GM12878 (cell line): ENCODE measurements at regions not wholly inside any gene's neighbourhood (a gene's known extent, or its start where the extent isn't known, plus 50 kb on each side); places are given as distances from the start of the nearest gene placed in this dataset.

ENCODE experiments used
- ATAC-seq: fragments of 200-7000 bp; cut with Tn5 transposase; 3 replicates; pipeline ENCODE4 v1.9.1; 2020; ENCODE audit warnings: mild to moderate bottlenecking, moderate library complexity
- BruUV-seq: library from RNA; stranded (reverse); fragments of 400-500 nt; replicated peaks from 2 replicates; lab custom pipeline; 2021; lab: Mats Ljungman, UMichigan
- CTCF ChIA-PET: fragments of 300-600 bp; sonication (Branson Sonifier 250); formaldehyde crosslinking; extraction: SDS; loops from one replicate; lab custom pipeline; 2021; ENCODE audit warnings: inconsistent platforms; lab: Yijun Ruan, JAX
- POLR2A ChIA-PET: fragments of 350-600 bp; formaldehyde crosslinking; extraction: SDS; loops from one replicate; lab custom pipeline; 2021; ENCODE audit warnings: inconsistent platforms; lab: Charles Lee
- RAD21 ChIA-PET: fragments of 300-600 bp; sonication (Branson Sonifier 250); formaldehyde crosslinking; loops from one replicate; lab custom pipeline; 2023; ENCODE audit warnings: antibody characterized with exemption; ENCODE audit not compliant: unreplicated experiment; lab: Charles Lee
- SMC1A ChIA-PET: fragments of 300-600 bp; sonication (Branson Sonifier 250); formaldehyde crosslinking; loops from one replicate; lab custom pipeline; 2023; ENCODE audit not compliant: unreplicated experiment, uncharacterized antibody; lab: Charles Lee
- DNase-seq: peaks from one replicate; pipeline ENCODE4 v3.0.0-alpha.2; 2011; ENCODE audit warnings: low read depth, low spot score
- FAIRE-seq: peaks from 3 replicates; lab custom pipeline; 2011; peaks lifted over from hg19 to GRCh38; lab: Jason Lieb, UNC
- H2AFZ ChIP-seq: 2 replicates; pipeline ENCODE4 v1.6.0; 2011; ENCODE audit warnings: low read depth, low read length, control low read depth; ENCODE audit not compliant: control insufficient read depth
- H3K27ac ChIP-seq: 2 replicates; pipeline ENCODE4 v1.5.1; 2011; ENCODE audit warnings: control low read depth; ENCODE audit not compliant: control insufficient read depth, insufficient read depth
- H3K27me3 ChIP-seq, 2 experiments: replicated peaks in 1 of 2; 2 replicates each; pipeline versions ENCODE4 v1.6.0 to v1.6.1; 2011; ENCODE audit warnings: low read length in 1 of 2; ENCODE audit not compliant: control insufficient read depth in 2 of 2, insufficient read depth in 2 of 2
- H3K36me3 ChIP-seq, 2 experiments: 2 replicates each; pipeline ENCODE4 v1.5.1; 2011; ENCODE audit warnings: low read length in 1 of 2; ENCODE audit not compliant: control insufficient read depth in 2 of 2, insufficient read depth in 2 of 2
- H3K4me1 ChIP-seq: 2 replicates; pipeline ENCODE4 v1.6.1; 2011; ENCODE audit warnings: mild to moderate bottlenecking, low read length, moderate library complexity, mixed read lengths; ENCODE audit not compliant: control insufficient read depth, insufficient read depth
- H3K4me2 ChIP-seq: 2 replicates; pipeline ENCODE4 v1.6.0; 2011; ENCODE audit warnings: control low read depth; ENCODE audit not compliant: control insufficient read depth, insufficient read depth
- H3K4me3 ChIP-seq: fragments of 200-600 bp; sonication (generic); 2 replicates; pipeline ENCODE4 v1.5.1; 2016
- H3K79me2 ChIP-seq: 2 replicates; pipeline ENCODE4 v1.6.0; 2011; ENCODE audit warnings: low read length; ENCODE audit not compliant: control insufficient read depth, insufficient read depth
- H3K9ac ChIP-seq: 2 replicates; pipeline ENCODE4 v1.8.0; 2011; ENCODE audit warnings: low read length, control low read depth, mixed read lengths; ENCODE audit not compliant: control insufficient read depth, insufficient read depth
- H3K9me3 ChIP-seq: replicated peaks from 3 replicates; pipeline ENCODE4 v1.5.1; 2011; ENCODE audit warnings: mild to moderate bottlenecking, low read length; ENCODE audit not compliant: control insufficient read depth, insufficient read depth
- H4K20me1 ChIP-seq: 2 replicates; pipeline ENCODE4 v1.6.0; 2011; ENCODE audit not compliant: control insufficient read depth, insufficient read depth
- CBX3 ChIP-seq: fragments of 200-600 bp; sonication (generic); IDR thresholded peaks from 2 replicates; pipeline ENCODE4 v1.6.1; 2016; ENCODE audit warnings: low read depth, borderline replicate concordance
- CHD1 ChIP-seq: IDR thresholded peaks from 2 replicates; pipeline ENCODE4 v1.6.1; 2012; ENCODE audit warnings: low read depth, low read length, improper control_type of control experiment
- EGR1 ChIP-seq, 2 experiments: IDR thresholded peaks; 1 replicate in 1 of 2; 2 replicates in 1 of 2; pipeline ENCODE4 v1.6.1; 2011 to 2012; ENCODE audit warnings: low read depth in 2 of 2, low read length in 2 of 2, borderline replicate concordance in 1 of 2, mild to moderate bottlenecking in 1 of 2, moderate library complexity in 1 of 2
- EP300 ChIP-seq, 2 experiments: fragments of 150-350 bp in 1 of 2; IDR thresholded peaks; 2 replicates each; pipeline ENCODE4 v1.6.1; 2011 to 2012; ENCODE audit warnings: low read depth in 2 of 2, low read length in 2 of 2, borderline replicate concordance in 1 of 2, improper control_type of control experiment in 1 of 2, inconsistent platforms in 1 of 2; ENCODE audit not compliant: control insufficient read depth in 1 of 2
- HDGF ChIP-seq: fragments of 450-650 bp; IDR thresholded peaks from 2 replicates; pipeline ENCODE4 v1.6.1; 2016; ENCODE audit warnings: antibody characterized with exemption
- IRF4 ChIP-seq: IDR thresholded peaks from 2 replicates; pipeline ENCODE4 v1.6.1; 2011; ENCODE audit warnings: low read depth, low read length
- MEF2A ChIP-seq: IDR thresholded peaks from 2 replicates; pipeline ENCODE4 v1.6.1; 2011; ENCODE audit warnings: low read depth, mild to moderate bottlenecking, low read length, moderate library complexity; ENCODE audit not compliant: insufficient read depth
- PML ChIP-seq: IDR thresholded peaks from 2 replicates; pipeline ENCODE4 v1.6.1; 2012; ENCODE audit warnings: low read length, inconsistent platforms
- RAD51 ChIP-seq: fragments of 450-650 bp; IDR thresholded peaks from 2 replicates; pipeline ENCODE4 v1.6.1; 2016; ENCODE audit warnings: moderate library complexity, mild to moderate bottlenecking, inconsistent platforms
- STAT3 ChIP-seq: IDR thresholded peaks from 2 replicates; pipeline ENCODE4 v1.6.1; 2011; ENCODE audit warnings: low read depth, low read length, improper control_type of control experiment
- YY1 ChIP-seq: IDR thresholded peaks from 2 replicates; pipeline ENCODE4 v1.6.1; 2011; ENCODE audit warnings: low read depth, mild to moderate bottlenecking, low read length
- ZNF207 ChIP-seq: fragments of 450-650 bp; IDR thresholded peaks from 2 replicates; pipeline ENCODE4 v1.6.1; 2014; ENCODE audit warnings: antibody characterized with exemption, mild to moderate bottlenecking, borderline replicate concordance
- ZNF622 ChIP-seq: fragments of 450-650 bp; IDR thresholded peaks from 2 replicates; pipeline ENCODE4 v1.6.1; 2017; ENCODE audit warnings: mild to moderate bottlenecking, inconsistent platforms
- WGBS: methylation state at CpG from one replicate; pipeline ENCODE4 v1.1.6; 2016; ENCODE audit warnings: low lambda C conversion rate; ENCODE audit not compliant: insufficient replicate concordance, insufficient coverage; ENCODE audit errors: missing lambda C conversion rate; 5-methylcytosine and 5-hydroxymethylcytosine counted together
- in situ Hi-C: fragments of 300-500 bp; cut with MboI; formaldehyde crosslinking; loops from 9 replicates; pipeline ENCODE4 v1.14.3; 2018; ENCODE audit warnings: mixed read lengths
- intact Hi-C: fragments of 100-400 bp; cut with micrococcal nuclease; formaldehyde crosslinking; loops from one replicate; pipeline ENCODE4 v1.14.2; 2022; ENCODE audit not compliant: unreplicated experiment
- TF ChIP-seq, protein P1 (sequence below): fragments of 450-650 bp; IDR thresholded peaks from 2 replicates; pipeline ENCODE4 v1.6.1; 2017; ENCODE audit warnings: mild to moderate bottlenecking, moderate library complexity
- TF ChIP-seq, protein P2 (sequence below): fragments of 450-650 bp; formaldehyde crosslinking; IDR thresholded peaks from 2 replicates; pipeline ENCODE4 v1.4.0; 2022; ENCODE audit warnings: mild to moderate bottlenecking, moderate library complexity

DNA sequence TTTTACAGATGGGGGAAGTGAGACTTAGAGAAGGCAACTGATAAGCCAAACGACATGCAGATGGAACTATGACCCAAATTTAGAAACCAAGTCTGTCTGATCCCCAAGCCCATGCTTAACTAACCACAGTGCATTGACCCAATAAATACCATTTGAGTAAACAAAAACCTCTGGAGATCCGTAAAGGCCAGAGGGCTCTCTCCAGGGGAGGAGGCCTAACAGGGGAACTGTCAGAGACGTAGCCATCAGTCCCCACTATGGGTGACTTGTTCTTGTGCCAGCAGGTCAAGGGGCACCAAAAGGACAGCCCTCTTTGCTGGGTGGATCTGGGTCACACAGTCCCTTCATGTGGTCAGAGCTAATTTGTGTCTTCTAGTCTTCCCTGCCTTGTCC lies 420.2 kb downstream of the BCOR start:
- no peak overlapping the region for H3K9ac ChIP-seq
- DNase-seq (no peak), ATAC-seq (no peak), FAIRE-seq (no peak)
- RAD21 ChIA-PET: no interaction called here
- no peaks in the 10 kb centered on the region; the same call in 1 of the 3 replicates for H3K9me3 ChIP-seq
- no peak overlapping the region for H3K4me2 ChIP-seq
- H3K36me3 ChIP-seq: no peaks in the 10 kb centered on the region
- in situ Hi-C loops (no loop called here), intact Hi-C loops (no loop called here)
- H3K27me3 ChIP-seq: no peaks in the 10 kb centered on the region
- CTCF ChIA-PET: no interaction called here
- SMC1A ChIA-PET: no interaction called here
- 22% methylated on average over 3 of the region's 3 CpGs for WGBS
- H3K79me2 ChIP-seq: no peaks in the 10 kb centered on the region
- no peak for TF ChIP-seq HDGF
- no peak for TF ChIP-seq IRF4
- no peak for TF ChIP-seq STAT3
- TF ChIP-seq, protein P1, sequence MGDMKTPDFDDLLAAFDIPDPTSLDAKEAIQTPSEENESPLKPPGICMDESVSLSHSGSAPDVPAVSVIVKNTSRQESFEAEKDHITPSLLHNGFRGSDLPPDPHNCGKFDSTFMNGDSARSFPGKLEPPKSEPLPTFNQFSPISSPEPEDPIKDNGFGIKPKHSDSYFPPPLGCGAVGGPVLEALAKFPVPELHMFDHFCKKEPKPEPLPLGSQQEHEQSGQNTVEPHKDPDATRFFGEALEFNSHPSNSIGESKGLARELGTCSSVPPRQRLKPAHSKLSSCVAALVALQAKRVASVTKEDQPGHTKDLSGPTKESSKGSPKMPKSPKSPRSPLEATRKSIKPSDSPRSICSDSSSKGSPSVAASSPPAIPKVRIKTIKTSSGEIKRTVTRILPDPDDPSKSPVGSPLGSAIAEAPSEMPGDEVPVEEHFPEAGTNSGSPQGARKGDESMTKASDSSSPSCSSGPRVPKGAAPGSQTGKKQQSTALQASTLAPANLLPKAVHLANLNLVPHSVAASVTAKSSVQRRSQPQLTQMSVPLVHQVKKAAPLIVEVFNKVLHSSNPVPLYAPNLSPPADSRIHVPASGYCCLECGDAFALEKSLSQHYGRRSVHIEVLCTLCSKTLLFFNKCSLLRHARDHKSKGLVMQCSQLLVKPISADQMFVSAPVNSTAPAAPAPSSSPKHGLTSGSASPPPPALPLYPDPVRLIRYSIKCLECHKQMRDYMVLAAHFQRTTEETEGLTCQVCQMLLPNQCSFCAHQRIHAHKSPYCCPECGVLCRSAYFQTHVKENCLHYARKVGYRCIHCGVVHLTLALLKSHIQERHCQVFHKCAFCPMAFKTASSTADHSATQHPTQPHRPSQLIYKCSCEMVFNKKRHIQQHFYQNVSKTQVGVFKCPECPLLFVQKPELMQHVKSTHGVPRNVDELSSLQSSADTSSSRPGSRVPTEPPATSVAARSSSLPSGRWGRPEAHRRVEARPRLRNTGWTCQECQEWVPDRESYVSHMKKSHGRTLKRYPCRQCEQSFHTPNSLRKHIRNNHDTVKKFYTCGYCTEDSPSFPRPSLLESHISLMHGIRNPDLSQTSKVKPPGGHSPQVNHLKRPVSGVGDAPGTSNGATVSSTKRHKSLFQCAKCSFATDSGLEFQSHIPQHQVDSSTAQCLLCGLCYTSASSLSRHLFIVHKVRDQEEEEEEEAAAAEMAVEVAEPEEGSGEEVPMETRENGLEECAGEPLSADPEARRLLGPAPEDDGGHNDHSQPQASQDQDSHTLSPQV: no peak
- TF ChIP-seq CHD1: no peak
- TF ChIP-seq, protein P2, sequence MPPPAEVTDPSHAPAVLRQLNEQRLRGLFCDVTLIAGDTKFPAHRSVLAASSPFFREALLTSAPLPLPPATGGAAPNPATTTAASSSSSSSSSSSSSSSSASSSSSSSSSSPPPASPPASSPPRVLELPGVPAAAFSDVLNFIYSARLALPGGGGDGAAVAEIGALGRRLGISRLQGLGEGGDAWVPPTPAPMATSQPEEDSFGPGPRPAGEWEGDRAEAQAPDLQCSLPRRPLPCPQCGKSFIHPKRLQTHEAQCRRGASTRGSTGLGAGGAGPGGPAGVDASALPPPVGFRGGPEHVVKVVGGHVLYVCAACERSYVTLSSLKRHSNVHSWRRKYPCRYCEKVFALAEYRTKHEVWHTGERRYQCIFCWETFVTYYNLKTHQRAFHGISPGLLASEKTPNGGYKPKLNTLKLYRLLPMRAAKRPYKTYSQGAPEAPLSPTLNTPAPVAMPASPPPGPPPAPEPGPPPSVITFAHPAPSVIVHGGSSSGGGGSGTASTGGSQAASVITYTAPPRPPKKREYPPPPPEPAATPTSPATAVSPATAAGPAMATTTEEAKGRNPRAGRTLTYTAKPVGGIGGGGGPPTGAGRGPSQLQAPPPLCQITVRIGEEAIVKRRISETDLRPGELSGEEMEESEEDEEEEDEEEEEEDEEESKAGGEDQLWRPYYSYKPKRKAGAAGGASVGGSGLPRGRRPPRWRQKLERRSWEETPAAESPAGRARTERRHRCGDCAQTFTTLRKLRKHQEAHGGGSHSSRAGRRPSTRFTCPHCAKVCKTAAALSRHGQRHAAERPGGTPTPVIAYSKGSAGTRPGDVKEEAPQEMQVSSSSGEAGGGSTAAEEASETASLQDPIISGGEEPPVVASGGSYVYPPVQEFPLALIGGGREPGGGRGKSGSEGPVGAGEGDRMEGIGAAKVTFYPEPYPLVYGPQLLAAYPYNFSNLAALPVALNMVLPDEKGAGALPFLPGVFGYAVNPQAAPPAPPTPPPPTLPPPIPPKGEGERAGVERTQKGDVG (CRISPR knock-in tag): no peak
- TF ChIP-seq ZNF207: no peak
- TF ChIP-seq YY1: no peak
- TF ChIP-seq PML: no peak
- TF ChIP-seq EGR1 (IDR thresholded peaks at IDR 0.05; ENCODE audit: borderline replicate concordance in 1 of 2, low read depth in 2 of 2, low read length in 2 of 2): no peak
- no peak for TF ChIP-seq MEF2A
- TF ChIP-seq ZNF622: no peak
- TF ChIP-seq RAD51: no peak
- no peak for TF ChIP-seq CBX3
- TF ChIP-seq EP300 (IDR thresholded peaks at IDR 0.05; ENCODE audit: borderline replicate concordance in 1 of 2, control insufficient read depth in 1 of 2, low read depth in 2 of 2, low read length in 2 of 2): no peak
- H2AFZ ChIP-seq: no peak overlapping the region
- H4K20me1 ChIP-seq: no peaks in the 10 kb centered on the region
- H3K4me1 ChIP-seq: no peaks in the 10 kb centered on the region
- H3K4me3 ChIP-seq: no peak overlapping the region
- no TSS peak for BruUV-seq
- POLR2A ChIA-PET: no interaction called here
- H3K27ac ChIP-seq: no peak overlapping the region
